AG08396 (cell line): ENCODE measurements at regions not wholly inside any gene's neighbourhood (a gene's known extent, or its start where the extent isn't known, plus 50 kb on each side); places are given as distances from the start of the nearest gene placed in this dataset.

Experiments
- DNase-seq: peaks from one replicate; pipeline ENCODE4 v3.0.0; 2012; ENCODE audit warnings: low spot score, mixed read lengths

DNA sequence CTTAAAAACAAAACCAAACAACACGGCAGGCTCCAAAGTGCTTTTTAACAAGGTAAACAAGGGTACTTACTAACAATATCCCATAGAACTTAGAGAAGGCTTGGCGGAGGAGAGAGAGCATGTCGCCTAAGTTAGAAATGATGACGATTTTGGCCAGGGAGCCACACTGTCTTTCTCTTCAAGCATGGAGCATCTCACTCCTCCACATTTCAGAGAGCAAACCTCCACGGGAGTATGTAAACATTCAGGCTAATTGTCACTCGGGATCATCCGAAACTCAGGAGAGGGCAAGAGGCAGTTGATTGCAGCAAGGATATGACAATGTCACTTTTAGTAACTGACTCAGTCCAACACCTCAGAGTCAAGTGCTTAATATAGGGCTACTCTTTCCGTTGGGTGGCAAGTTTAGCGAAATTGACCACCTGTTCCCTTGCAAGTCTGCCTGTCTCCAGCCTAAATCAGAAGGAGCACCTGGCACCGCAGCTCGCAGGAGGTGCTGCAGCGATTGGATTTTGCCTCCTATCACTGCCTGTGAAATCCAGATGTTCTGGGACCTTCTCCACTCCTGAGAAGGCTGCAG is 65.8 kb upstream of the RPS6KA2 start:
- DNase-seq = no peak

DNA sequence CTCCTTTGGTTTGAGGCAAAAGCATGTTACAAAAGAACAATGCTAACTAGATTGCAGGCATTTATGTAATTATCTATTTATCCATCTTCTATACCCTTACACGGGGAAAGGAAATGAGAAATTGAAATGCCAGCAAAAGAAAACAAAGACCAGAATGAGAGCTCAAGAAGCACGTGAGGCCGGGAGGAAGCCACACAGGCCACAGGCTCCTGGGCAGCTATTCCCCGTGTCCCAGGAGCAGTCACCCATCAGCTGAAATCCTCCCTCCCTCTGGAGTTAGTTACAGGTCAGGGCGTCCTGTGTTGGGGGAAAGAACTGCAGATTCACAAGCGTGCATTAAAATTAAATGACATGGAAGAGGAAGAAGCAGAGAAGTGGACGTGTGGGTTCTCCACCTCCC is 64.7 kb upstream of the RPS6KA2 start:
- DNase-seq = no peak

DNA sequence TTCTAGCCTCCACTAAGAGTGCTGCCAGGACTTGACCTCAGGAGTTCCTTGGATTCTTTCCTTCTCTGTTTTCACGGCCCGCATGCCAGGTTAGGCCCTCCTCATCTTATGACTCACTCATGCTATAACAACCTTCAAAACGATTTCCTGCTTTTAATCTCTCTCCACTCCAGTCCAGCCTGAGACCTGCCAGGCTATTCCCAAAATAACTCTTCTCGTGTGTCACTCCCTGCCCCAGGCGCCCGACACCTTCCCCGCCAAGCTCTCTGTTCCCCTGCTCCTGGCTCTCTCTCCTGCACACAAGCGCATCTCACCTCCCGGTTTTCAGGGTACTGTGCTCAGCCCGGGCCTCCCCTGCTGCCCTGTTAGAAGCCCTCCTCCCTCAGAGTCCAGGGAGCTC is 64.1 kb upstream of the RPS6KA2 start:
- no peak for DNase-seq

DNA sequence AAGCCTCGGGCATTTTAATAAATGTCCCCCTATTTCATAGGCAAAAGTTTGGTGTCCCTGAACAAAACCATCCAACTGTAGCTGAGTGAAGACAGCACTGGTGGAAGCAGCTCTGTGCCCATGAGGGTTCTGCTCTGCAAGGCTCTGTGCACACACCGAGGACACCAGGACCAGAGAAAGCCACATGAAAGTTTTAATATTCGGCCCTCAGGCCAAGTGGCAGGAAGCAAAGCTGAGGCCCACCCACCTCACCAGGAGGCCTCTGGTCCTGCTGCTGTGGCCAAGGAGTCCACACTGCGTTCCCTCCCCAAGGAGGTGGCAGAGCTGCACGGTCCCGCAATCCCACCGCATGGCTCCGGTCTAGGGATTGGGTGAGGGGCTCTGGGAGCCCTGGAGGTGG is 62.6 kb upstream of the RPS6KA2 start:
- DNase-seq = no peak

DNA sequence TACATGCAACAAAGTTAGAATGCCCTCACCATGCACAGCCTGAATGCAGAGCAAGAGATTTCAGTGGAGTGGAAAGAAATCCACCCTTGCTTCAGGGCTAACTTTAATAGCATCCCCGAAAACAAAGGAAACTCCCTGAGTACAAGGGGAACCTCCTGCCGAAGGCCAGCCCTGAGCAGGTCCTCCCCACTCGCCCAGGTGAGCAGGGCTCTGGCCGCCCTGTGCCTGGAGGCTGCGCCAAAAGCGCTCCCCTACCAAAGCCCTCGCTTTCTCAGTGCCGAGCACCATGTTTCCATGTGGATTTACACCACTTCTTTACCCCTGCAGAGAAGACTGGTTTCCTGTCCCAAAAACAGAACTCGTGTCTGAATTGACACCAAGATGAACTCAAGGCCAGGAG is 61.9 kb upstream of the RPS6KA2 start:
- DNase-seq = no peak

DNA sequence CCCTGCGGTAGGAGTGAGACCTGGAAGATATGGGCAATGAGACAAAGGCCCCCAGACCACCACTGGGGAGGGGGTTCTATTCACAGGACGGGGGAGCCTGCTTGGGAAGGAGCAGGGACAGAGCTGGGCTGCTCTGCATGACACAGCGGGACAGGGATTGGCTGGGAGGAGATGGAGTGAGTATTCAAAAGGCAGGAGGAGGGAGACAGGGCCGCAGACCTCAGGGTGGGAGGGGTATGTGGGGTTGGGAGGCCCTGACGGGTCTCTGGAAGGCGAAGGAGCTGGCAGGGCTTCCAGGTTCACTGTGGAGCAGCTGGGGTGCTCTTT is 60.8 kb upstream of the RPS6KA2 start:
- no peak for DNase-seq

DNA sequence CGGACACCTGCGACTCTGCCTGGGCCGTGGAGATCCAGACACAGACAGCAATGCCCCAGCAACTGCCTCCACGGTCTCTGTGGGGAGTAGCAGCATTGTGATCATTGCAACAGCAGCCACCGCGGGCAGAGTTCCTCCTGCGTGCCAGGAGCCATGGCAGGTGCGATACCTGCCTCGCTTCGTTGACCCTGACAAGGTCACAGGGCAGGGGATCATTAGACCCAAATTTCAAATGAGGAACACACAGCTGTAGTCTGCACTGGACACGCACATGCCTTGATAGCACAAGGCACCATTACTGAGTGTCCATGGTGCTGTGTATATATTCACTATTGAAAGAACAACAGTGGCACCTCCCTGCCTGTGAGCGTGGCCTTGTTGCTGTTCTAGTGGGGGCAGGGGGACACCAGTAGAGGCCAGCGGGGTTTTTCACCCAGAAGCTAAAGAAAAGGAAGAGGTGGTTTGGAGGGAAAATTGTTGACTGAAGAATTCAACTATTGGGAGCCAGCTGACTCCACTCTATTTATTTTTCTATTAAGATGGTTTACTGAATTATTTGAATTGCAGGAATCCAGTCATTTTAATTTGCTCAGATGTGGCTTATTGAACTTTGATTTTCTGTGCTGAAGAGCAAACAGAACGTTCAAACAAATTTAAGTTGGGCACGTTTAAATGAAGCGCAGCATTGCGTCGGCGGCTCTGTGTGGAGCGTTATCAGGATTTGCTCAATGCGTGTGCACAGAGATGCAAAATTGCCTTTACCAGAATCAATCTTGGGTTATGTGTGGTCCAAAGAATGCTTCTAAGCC is 60.2 kb upstream of the RPS6KA2 start:
- no peak for DNase-seq

DNA sequence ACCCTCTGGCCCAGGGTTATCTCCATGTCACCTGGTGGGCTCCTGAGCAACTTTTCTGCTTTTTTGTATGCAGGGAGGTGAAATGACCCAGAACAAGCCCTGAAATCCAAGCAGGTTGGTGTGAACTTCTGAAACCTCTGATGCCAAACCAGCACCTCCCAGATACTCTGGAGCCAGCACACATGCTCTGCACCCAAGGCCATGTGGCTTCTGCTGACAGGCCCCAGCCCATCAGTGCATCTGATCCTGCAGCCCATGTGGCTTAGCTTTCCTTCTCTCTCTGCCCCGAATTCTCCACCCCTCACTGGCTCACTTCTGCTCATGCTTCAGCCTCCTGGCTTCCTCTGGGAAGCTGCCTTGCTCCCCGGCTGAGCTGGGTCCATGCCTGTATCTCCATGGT is 59.3 kb upstream of the RPS6KA2 start:
- DNase-seq = no peak

DNA sequence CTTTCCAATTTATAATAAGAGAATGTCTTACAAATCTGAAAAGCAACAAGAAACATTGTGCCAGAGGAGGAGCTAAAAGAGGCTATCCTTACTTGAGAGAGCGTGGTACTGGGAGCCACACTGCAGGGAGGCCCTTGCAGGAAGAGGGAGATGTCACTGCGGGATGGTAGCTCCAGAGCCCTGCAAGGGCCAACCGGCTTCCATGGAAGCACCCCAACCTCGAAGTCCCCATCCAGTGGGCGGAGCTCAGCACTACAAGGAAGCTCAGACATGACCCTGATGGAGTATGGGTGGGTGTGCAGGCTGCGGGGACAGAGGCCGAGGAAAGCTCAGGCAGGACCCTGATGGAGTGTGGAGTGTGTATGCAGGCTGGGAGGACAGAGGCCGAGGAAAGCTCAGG is 57.8 kb upstream of the RPS6KA2 start:
- no peak for DNase-seq

DNA sequence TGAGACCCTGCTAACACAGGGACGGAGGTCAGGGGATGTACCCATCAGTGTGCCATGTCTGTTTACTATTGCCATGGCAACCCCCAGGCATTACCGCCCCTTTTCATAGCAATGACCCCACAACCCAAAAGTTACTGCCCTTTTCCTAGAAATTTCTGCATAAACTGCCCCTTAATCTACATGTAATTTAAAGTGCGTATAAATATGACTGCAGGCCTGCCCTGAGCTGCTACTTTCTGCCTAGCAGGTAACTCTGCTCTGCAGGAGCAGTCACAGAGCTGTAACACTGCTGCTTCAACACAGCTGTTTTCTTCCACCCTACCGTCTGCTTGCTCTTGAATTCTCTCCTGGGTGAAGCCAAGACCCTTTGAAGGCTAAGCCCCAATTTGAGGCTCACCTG is 57.1 kb upstream of the RPS6KA2 start:
- DNase-seq = no peak

DNA sequence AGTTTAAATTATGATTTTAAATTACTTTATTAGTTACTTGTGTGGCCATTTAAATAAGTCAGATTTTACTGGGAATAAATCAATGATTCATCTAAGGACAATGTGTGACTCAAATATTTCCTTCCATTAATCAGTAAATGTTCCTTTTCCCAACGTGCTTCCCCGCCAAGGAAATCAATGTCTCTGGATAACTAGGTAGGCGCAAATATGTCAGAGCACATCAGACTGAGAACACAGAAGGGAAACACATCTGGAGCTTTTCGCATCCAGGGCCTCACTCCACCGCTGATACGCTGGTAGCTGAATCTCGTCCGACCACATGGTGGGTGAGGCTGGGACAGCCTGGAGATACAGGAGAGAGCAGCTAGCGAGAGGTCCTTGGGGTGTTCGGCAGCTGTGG is 56.4 kb upstream of the RPS6KA2 start:
- DNase-seq = peak; percentile 55

DNA sequence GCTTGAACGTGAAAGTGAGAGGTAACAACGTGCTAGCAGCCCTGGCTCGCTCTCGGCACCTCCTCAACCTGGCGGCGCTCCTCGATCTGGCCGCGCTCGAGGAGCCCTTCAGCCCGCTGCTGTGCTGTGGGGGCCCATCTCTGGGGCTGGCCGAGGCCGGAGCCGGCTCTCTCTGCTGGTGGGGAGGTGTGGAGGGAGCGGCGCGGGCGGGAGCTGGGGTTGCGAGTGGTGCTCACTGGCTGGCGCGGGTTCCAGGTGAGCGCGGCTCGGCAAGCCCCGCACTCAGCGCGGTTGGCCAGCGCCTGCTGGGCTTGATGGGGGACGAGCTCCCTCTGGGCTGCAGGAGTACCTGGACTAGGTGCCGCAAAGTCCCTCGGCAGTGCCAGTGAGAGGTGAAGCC is 52.5 kb upstream of the RPS6KA2 start:
- DNase-seq = no peak

DNA sequence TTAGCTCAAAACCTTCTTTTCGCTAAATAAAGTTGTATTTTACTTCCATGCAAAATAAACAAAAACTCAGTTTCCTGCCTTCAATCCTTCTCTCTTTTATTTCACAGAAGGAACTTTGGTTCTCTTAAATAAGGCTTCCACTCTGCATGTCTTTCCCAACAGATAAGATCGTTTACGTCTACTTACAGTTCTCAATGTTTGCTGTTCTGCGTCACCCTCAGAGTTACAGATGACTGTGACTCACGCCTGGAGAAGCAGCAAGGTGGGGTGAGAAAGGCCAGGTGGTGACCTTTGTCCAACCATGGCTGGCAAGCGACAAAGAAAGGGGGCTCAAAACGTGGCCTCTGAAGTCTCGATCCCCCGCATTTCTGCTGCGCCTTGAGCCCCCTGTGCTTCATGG is 51.4 kb upstream of the RPS6KA2 start:
- no peak for DNase-seq

DNA sequence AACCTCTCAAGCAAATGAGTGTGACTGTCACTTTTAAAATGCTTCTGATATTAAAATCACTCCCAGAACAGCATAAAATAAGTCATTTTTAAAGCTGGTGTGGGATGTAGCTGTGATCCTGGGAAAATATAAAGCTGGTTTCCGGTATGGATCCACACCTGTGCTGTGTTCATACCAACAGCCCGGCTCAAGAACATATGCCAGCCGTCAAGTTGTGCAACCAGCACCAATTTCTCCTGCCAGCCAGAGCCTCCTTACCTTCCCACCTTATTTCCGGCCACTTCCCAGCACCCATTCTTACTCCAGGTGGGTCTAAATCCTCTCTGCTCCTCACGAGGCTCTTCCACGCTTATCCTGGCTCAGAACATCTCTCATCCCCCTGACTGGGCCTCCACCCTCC is 50.9 kb upstream of the RPS6KA2 start:
- no peak for DNase-seq
